NCI-H2171 treated with DMSO at 0.1 percent for 48 hours (cell line): ENCODE measurements at regions not wholly inside any gene's neighbourhood (a gene's known extent, or its start where the extent isn't known, plus 50 kb on each side); places are given as distances from the start of the nearest gene placed in this dataset.
"Not testable (repeated sequence)": the region's sequence is repeated elsewhere in the genome, so short reads cannot be mapped to it uniquely, and the experiment has no call there.

ENCODE experiments used
- DNase-seq: peaks from one replicate; lab custom pipeline; 2025; lab: John Stamatoyannopoulos, UW

GRCh38 chr13:83470133-83470797 lies 412.0 kb downstream of the SLITRK1 start:
- DNase-seq: no peak

GRCh38 chr13:83453723-83454122 lies 428.6 kb downstream of the SLITRK1 start:
- DNase-seq: no peak

GRCh38 chr13:83453300-83453699 lies 429.0 kb downstream of the SLITRK1 start:
- DNase-seq: no peak

- DNase-seq: no peak
Observed at GRCh38 chr13:83452292-83452950, 429.9 kb downstream of the SLITRK1 start.

- no peak for DNase-seq
Observed at GRCh38 chr13:83450591-83450990, 431.7 kb downstream of the SLITRK1 start.

- no peak for DNase-seq
Observed at GRCh38 chr13:83449668-83450395, 432.4 kb downstream of the SLITRK1 start.

- no peak for DNase-seq
Observed at GRCh38 chr13:83440465-83440864, 441.8 kb downstream of the SLITRK1 start.

GRCh38 chr13:83439464-83439863 lies 442.8 kb downstream of the SLITRK1 start:
- not testable (repeated sequence) for DNase-seq

GRCh38 chr13:83423861-83424260 lies 458.4 kb downstream of the SLITRK1 start:
- no peak for DNase-seq

- DNase-seq: no peak
Observed at GRCh38 chr13:83423381-83423780, 458.9 kb downstream of the SLITRK1 start.

GRCh38 chr13:83414393-83414792 lies 467.9 kb downstream of the SLITRK1 start:
- DNase-seq: no peak

- no peak for DNase-seq
Observed at GRCh38 chr13:83386609-83387008, 495.7 kb downstream of the SLITRK1 start.

- no peak for DNase-seq
Observed at GRCh38 chr13:83378908-83379307, 503.4 kb downstream of the SLITRK1 start.

GRCh38 chr13:83377491-83377890 lies 504.8 kb downstream of the SLITRK1 start:
- no peak for DNase-seq

GRCh38 chr13:83372786-83373185 lies 509.5 kb downstream of the SLITRK1 start:
- DNase-seq: no peak

GRCh38 chr13:83365723-83366122 lies 516.6 kb downstream of the SLITRK1 start:
- DNase-seq: no peak

GRCh38 chr13:83355041-83355440 lies 527.2 kb downstream of the SLITRK1 start:
- no peak for DNase-seq

- DNase-seq: no peak
Observed at GRCh38 chr13:83352391-83352790, 529.9 kb downstream of the SLITRK1 start.

- no peak for DNase-seq
Observed at GRCh38 chr13:83350569-83350968, 531.7 kb downstream of the SLITRK1 start.

GRCh38 chr13:83344518-83344917 lies 537.8 kb downstream of the SLITRK1 start:
- no peak for DNase-seq

- DNase-seq: no peak
Observed at GRCh38 chr13:83340170-83340569, 542.1 kb downstream of the SLITRK1 start.

GRCh38 chr13:83333614-83334388 lies 548.5 kb downstream of the SLITRK1 start:
- no peak for DNase-seq
